HG02943 (cell line): ENCODE measurements at regions not wholly inside any gene's neighbourhood (a gene's known extent, or its start where the extent isn't known, plus 50 kb on each side); places are given as distances from the start of the nearest gene placed in this dataset.

Experiments used
- ATAC-seq: cut with Tn5 transposase; IDR thresholded peaks from one replicate; pipeline ENCODE4 v1.9.1; 2021; ENCODE audit warnings: mild to moderate bottlenecking, low read depth, moderate library complexity; ENCODE audit not compliant: unreplicated experiment

DNA sequence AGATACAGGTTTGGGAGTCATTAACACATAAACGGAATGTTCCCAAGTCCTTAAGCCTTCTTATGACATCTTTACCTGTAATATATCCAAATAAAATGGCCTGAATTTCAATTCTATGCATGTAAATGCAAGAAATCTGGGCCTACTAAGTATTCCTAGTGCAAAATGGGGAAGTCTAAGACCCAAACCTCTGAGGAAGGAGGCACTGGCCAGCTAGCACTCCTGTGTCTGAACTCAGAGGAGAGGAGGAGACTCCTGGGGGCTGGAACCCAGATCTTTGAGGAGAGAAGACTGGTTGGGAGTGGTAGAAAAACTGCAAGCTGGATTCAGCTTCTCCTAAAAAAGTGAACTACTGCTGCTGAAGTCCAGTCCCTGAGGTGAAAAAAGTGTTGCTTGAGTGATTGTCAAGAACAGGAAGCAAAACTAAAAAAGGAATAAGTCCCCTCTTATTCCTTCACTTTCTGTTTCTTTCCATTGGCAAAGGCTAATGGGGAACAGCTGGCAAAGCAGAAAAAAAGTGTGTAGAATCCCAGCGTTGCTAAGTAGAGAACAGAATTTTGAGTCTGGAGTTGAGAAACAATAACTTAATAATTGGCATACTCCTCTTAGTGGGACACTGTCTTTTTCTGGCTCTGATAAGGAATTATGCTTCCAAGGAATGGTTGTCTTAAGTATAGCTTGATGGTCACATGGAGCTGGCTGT lies 54.8 kb upstream of the ATP2C1 start:
- ATAC-seq, result peak; percentile 8

DNA sequence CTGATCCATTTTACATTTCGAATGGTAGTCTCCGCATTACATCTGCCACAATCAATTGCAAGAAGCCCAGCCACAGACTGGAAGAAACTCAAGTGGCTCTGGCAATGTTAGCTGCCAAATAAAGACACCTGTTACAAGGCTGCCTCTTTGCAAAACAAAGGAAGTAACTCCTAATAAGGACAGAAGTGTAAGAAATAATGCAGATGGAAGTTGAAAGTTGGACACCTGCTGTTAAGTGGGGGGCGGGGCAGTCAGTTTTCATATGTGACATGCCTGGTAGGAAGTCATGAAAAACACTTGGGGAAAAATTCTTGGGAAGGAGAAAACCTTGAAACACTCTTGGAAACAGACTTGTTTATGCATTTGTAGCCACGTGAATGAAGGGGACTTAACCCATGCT lies 54.1 kb upstream of the ATP2C1 start:
- peak; percentile 64 for ATAC-seq

DNA sequence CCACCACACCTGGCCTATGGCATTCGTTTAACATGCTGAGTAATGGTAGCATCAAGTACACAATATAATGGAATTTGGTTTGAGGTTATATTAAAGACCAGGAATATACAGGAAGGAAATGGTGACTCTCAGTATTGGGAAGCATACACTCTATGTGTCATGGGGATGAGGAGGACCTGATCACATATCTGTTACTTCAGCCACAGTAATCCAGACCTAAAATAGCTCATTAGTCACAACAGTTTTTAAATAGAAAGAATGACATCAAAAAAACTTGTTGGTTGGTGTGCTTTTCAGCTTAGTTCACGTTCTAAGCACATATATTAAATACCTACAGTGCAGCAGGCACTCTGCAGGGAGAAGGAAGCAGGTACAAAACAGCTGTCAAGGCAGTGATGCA lies 52.5 kb upstream of the ATP2C1 start:
- no peak for ATAC-seq

DNA sequence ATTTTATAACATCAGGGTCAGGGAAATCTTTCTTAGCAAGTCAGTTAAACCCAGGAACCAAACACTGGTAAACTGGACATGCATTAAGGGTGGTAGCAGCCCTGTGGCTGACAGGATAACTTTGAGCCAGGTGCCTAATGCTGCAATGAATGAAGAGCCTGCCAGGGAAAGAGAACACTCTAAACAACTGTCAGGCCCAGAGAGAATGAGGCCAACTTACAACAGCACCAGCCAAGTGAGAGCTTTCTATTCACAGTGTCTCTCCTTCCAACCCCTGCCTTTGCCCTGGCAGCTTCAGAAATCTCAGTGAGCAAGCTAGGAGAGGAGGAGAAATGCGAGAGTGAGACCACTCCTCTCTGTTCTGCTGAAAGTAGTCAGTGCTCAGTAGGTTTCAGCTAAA lies 50.4 kb upstream of the ATP2C1 start:
- no peak for ATAC-seq
